Suprapubic skin (tissue), 4 donors: ENCODE measurements at regions not wholly inside any gene's neighbourhood (a gene's known extent, or its start where the extent isn't known, plus 50 kb on each side); places are given as distances from the start of the nearest gene placed in this dataset.

ENCODE experiments used
- EP300 ChIP-seq: sonication (generic); formaldehyde crosslinking; IDR thresholded peaks from one replicate; pipeline ENCODE4 v1.6.1; 2017; ENCODE audit warnings: antibody characterized with exemption
- POLR2A ChIP-seq, 2 donors: fragments of 450-650 bp; IDR thresholded peaks; one replicate each; pipeline ENCODE4 v1.6.1; 2017; ENCODE audit warnings: antibody characterized with exemption in 2 of 2, mild to moderate bottlenecking in 2 of 2, moderate library complexity in 2 of 2
- POLR2AphosphoS5 ChIP-seq, 3 donors: sonication (generic); formaldehyde crosslinking; IDR thresholded peaks; one replicate each; pipeline ENCODE4 v1.6.1; 2017; ENCODE audit warnings: antibody characterized with exemption in 3 of 3
- TF ChIP-seq, protein P1 (sequence below), 2 donors: fragments of 200-600 bp in 1 of 2; fragments of 450-650 bp in 1 of 2; sonication (generic) in 1 of 2; IDR thresholded peaks; one replicate each; pipeline ENCODE4 v1.5.1; 2016 to 2019; ENCODE audit warnings: antibody characterized with exemption in 2 of 2, mild to moderate bottlenecking in 1 of 2, moderate library complexity in 1 of 2

DNA sequence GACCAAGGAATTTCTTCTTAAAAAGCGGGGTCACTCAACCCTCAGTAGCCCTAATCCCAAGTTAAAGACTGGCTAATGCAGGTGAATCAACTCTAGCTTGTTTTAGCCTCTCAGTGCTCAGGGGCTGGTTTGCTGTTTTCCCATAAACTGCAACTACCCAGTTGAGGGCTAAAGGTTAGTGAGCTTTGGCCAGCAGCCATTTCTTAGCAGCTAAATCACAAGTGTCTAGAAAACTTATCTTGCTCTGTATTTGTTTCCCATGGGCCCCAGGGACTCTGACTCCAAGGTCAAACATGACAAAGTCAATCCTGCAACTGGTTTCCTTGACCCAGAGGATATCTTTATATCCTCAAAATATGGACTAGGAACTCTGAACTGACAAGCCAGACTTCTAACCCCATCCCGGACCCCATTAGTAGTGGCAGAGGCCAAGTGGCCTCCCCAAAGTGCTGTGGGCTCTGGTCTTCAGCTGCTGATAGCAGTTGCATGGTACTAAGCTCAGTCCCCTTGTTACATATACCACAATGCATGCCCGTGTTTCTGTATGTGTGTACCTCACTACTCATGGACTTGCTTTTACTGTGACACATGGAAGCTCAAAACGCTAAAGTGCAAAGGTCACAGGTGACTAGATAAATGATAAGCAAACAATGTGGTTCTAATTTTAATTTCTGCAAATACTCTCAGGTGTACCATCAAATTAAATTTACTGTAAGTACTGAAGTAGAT, 793.0 kb upstream of the IGFBP3 start:
- TF ChIP-seq, protein P1, sequence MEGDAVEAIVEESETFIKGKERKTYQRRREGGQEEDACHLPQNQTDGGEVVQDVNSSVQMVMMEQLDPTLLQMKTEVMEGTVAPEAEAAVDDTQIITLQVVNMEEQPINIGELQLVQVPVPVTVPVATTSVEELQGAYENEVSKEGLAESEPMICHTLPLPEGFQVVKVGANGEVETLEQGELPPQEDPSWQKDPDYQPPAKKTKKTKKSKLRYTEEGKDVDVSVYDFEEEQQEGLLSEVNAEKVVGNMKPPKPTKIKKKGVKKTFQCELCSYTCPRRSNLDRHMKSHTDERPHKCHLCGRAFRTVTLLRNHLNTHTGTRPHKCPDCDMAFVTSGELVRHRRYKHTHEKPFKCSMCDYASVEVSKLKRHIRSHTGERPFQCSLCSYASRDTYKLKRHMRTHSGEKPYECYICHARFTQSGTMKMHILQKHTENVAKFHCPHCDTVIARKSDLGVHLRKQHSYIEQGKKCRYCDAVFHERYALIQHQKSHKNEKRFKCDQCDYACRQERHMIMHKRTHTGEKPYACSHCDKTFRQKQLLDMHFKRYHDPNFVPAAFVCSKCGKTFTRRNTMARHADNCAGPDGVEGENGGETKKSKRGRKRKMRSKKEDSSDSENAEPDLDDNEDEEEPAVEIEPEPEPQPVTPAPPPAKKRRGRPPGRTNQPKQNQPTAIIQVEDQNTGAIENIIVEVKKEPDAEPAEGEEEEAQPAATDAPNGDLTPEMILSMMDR (IDR thresholded peaks at IDR 0.05): no peak
- TF ChIP-seq POLR2A (IDR thresholded peaks at IDR 0.05): no peak
- no peak for TF ChIP-seq POLR2AphosphoS5 (IDR thresholded peaks at IDR 0.05)
- no peak for TF ChIP-seq EP300
